Activated CD4-positive, alpha-beta memory T cell treated with anti-CD3 and anti-CD28 coated beads for 36 hours (primary cell): ENCODE measurements at regions not wholly inside any gene's neighbourhood (a gene's known extent, or its start where the extent isn't known, plus 50 kb on each side); places are given as distances from the start of the nearest gene placed in this dataset.

Source experiments
- CTCF ChIA-PET: fragments of 350-600 bp; sonication (Branson Sonifier 250); formaldehyde crosslinking; loops from one replicate; lab custom pipeline; 2021; ENCODE audit warnings: antibody characterized with exemption, inconsistent platforms; lab: Charles Lee
- POLR2A ChIA-PET: fragments of 350-600 bp; sonication (Branson Sonifier 250); formaldehyde crosslinking; loops from one replicate; lab custom pipeline; 2021; ENCODE audit warnings: antibody characterized with exemption; lab: Charles Lee
- DNase-seq: peaks from one replicate; pipeline ENCODE4 v3.0.0-alpha.2; 2020
- H3K27ac Mint-ChIP-seq: one replicate; pipeline ENCODE4 v1.8.0; 2021; ENCODE audit warnings: mixed read lengths
- H3K27me3 Mint-ChIP-seq: one replicate; pipeline ENCODE4 v1.8.0; 2021; ENCODE audit warnings: mixed read lengths
- H3K36me3 Mint-ChIP-seq: one replicate; pipeline ENCODE4 v1.8.0; 2021; ENCODE audit warnings: mixed read lengths
- H3K4me1 Mint-ChIP-seq: one replicate; pipeline ENCODE4 v1.8.0; 2021; ENCODE audit warnings: low read depth, mixed read lengths
- H3K4me3 Mint-ChIP-seq: one replicate; pipeline ENCODE4 v1.8.0; 2021; ENCODE audit warnings: mild to moderate bottlenecking, mixed read lengths
- H3K9me3 Mint-ChIP-seq: one replicate; pipeline ENCODE4 v1.8.0; 2021; ENCODE audit warnings: mixed read lengths
- intact Hi-C: fragments of 100-400 bp; cut with micrococcal nuclease; formaldehyde crosslinking; loops from one replicate; pipeline ENCODE4 v1.15.1; 2023

GRCh38 chr10:113967126-113967525, 76.5 kb upstream of the ADRB1 start:
- CTCF ChIA-PET, result no interaction called here
- Mint-ChIP-seq H3K4me1 (peaks cover 3% of the 10 kb centered on the region), H3K27me3 (peaks cover 11% of the 10 kb centered on the region), H3K9me3 (peaks cover 12% of the 10 kb centered on the region), H3K36me3 (no peaks in the 10 kb centered on the region), H3K27ac (no peak overlapping the region), H3K4me3 (no peak overlapping the region)
- intact Hi-C loops, result no loop called here
- DNase-seq, result no peak
- POLR2A ChIA-PET, result no interaction called here

- intact Hi-C loops, result no loop called here
- no peak for DNase-seq
- Mint-ChIP-seq H3K36me3 (no peaks in the 10 kb centered on the region), H3K9me3 (peaks cover 11% of the 10 kb centered on the region), H3K27ac (no peak overlapping the region), H3K4me1 (no peaks in the 10 kb centered on the region), H3K4me3 (no peak overlapping the region), H3K27me3 (peaks cover 12% of the 10 kb centered on the region)
- POLR2A ChIA-PET, result no interaction called here
- CTCF ChIA-PET, result no interaction called here
Measured at GRCh38 chr10:113970641-113971040, 73.0 kb upstream of the ADRB1 start.

GRCh38 chr10:113971349-113971973, 72.2 kb upstream of the ADRB1 start:
- Mint-ChIP-seq H3K9me3 (peaks cover 11% of the 10 kb centered on the region), H3K4me3 (no peak overlapping the region), H3K36me3 (no peaks in the 10 kb centered on the region), H3K27ac (no peak overlapping the region), H3K4me1 (no peaks in the 10 kb centered on the region), H3K27me3 (peaks cover 12% of the 10 kb centered on the region)
- no peak for DNase-seq
- ChIA-PET CTCF (interaction anchor here (0.6 kb wide), 1 partner anchor 11 kb away, joined by 3 read pairs; no protein-coding TSS in a partner anchor), POLR2A (no interaction called here)
- intact Hi-C loops, result no loop called here

GRCh38 chr10:113977174-113977573, 66.5 kb upstream of the ADRB1 start:
- intact Hi-C loops, result no loop called here
- no peak for DNase-seq
- CTCF ChIA-PET, result no interaction called here
- Mint-ChIP-seq H3K4me1 (no peaks in the 10 kb centered on the region), H3K4me3 (no peak overlapping the region), H3K27me3 (peaks cover 6% of the 10 kb centered on the region), H3K9me3 (no peaks in the 10 kb centered on the region), H3K36me3 (no peaks in the 10 kb centered on the region), H3K27ac (no peak overlapping the region)
- POLR2A ChIA-PET, result no interaction called here

GRCh38 chr10:113978802-113979201, 64.9 kb upstream of the ADRB1 start:
- peaks cover 6% of the 10 kb centered on the region for H3K4me1 Mint-ChIP-seq
- DNase-seq, result no peak
- H3K27me3 Mint-ChIP-seq, result peaks cover 6% of the 10 kb centered on the region
- H3K9me3 Mint-ChIP-seq, result no peaks in the 10 kb centered on the region
- intact Hi-C loops, result no loop called here
- ChIA-PET CTCF (no interaction called here), POLR2A (no interaction called here)
- H3K36me3 Mint-ChIP-seq, result no peaks in the 10 kb centered on the region
- no peak overlapping the region for H3K27ac Mint-ChIP-seq
- H3K4me3 Mint-ChIP-seq, result no peak overlapping the region

- Mint-ChIP-seq H3K4me1 (peaks cover 8% of the 10 kb centered on the region), H3K4me3 (no peak overlapping the region), H3K27ac (no peak overlapping the region), H3K27me3 (peaks cover 6% of the 10 kb centered on the region), H3K36me3 (no peaks in the 10 kb centered on the region), H3K9me3 (no peaks in the 10 kb centered on the region)
- DNase-seq, result no peak
- ChIA-PET CTCF (interaction anchor here (1.3 kb wide), 1 partner anchor 21 kb away, joined by 4 read pairs; no protein-coding TSS in a partner anchor), POLR2A (no interaction called here)
- intact Hi-C loops, result no loop called here
Measured at GRCh38 chr10:113979409-113979808, 64.3 kb upstream of the ADRB1 start.

GRCh38 chr10:113980408-113981087, 63.1 kb upstream of the ADRB1 start:
- Mint-ChIP-seq H3K9me3 (no peaks in the 10 kb centered on the region), H3K36me3 (no peaks in the 10 kb centered on the region), H3K27me3 (peaks cover 3% of the 10 kb centered on the region), H3K4me3 (no peak overlapping the region), H3K4me1 (peaks cover 8% of the 10 kb centered on the region), H3K27ac (no peak overlapping the region)
- no peak for DNase-seq
- ChIA-PET CTCF (interaction anchor here (0.8 to 1.3 kb wide), 2 partner anchors 22 to 110 kb away, joined by 3 to 4 read pairs; no protein-coding TSS in a partner anchor), POLR2A (no interaction called here)
- intact Hi-C loops, result no loop called here

GRCh38 chr10:113982296-113982695, 61.4 kb upstream of the ADRB1 start:
- DNase-seq, result no peak
- Mint-ChIP-seq H3K36me3 (no peaks in the 10 kb centered on the region), H3K4me3 (no peak overlapping the region), H3K4me1 (peaks cover 8% of the 10 kb centered on the region), H3K9me3 (peaks cover 7% of the 10 kb centered on the region), H3K27me3 (no peaks in the 10 kb centered on the region), H3K27ac (no peak overlapping the region)
- intact Hi-C loops, result no loop called here
- ChIA-PET CTCF (no interaction called here), POLR2A (no interaction called here)

- Mint-ChIP-seq H3K9me3 (peaks cover 11% of the 10 kb centered on the region), H3K36me3 (peaks cover under 1% of the 10 kb centered on the region), H3K4me3 (no peak overlapping the region), H3K27me3 (no peaks in the 10 kb centered on the region), H3K27ac (no peak overlapping the region), H3K4me1 (peaks cover 8% of the 10 kb centered on the region)
- no peak for DNase-seq
- ChIA-PET CTCF (interaction anchor here (0.6 kb wide), 1 partner anchor 11 kb away, joined by 3 read pairs; no protein-coding TSS in a partner anchor), POLR2A (no interaction called here)
- intact Hi-C loops, result no loop called here
Measured at GRCh38 chr10:113982769-113983168, 60.9 kb upstream of the ADRB1 start.

- Mint-ChIP-seq H3K4me3 (no peak overlapping the region), H3K9me3 (peaks cover 14% of the 10 kb centered on the region), H3K4me1 (peaks cover 8% of the 10 kb centered on the region), H3K36me3 (peaks cover 3% of the 10 kb centered on the region), H3K27ac (no peak overlapping the region), H3K27me3 (peaks cover under 1% of the 10 kb centered on the region)
- no peak for DNase-seq
- ChIA-PET CTCF (no interaction called here), POLR2A (no interaction called here)
- intact Hi-C loops, result no loop called here
Measured at GRCh38 chr10:113983552-113983951, 60.1 kb upstream of the ADRB1 start.

- Mint-ChIP-seq H3K4me1 (peaks cover 8% of the 10 kb centered on the region), H3K27me3 (peaks cover 5% of the 10 kb centered on the region), H3K9me3 (peaks cover 14% of the 10 kb centered on the region), H3K27ac (no peak overlapping the region), H3K36me3 (peaks cover 3% of the 10 kb centered on the region), H3K4me3 (no peak overlapping the region)
- intact Hi-C loops, result no loop called here
- CTCF ChIA-PET, result no interaction called here
- DNase-seq, result no peak
- POLR2A ChIA-PET, result no interaction called here
Measured at GRCh38 chr10:113985297-113985844, 58.3 kb upstream of the ADRB1 start.

GRCh38 chr10:113986316-113986715, 57.4 kb upstream of the ADRB1 start:
- Mint-ChIP-seq H3K4me3 (no peak overlapping the region), H3K27me3 (peaks cover 5% of the 10 kb centered on the region), H3K9me3 (peaks cover 14% of the 10 kb centered on the region), H3K27ac (no peak overlapping the region), H3K36me3 (peaks cover 3% of the 10 kb centered on the region), H3K4me1 (peaks cover 8% of the 10 kb centered on the region)
- no peak for DNase-seq
- intact Hi-C loops, result no loop called here
- CTCF ChIA-PET, result no interaction called here
- POLR2A ChIA-PET, result no interaction called here
